ENCODE measurements at regions not wholly inside any gene's neighbourhood (a gene's known extent, or its start where the extent isn't known, plus 50 kb on each side); places are given as distances from the start of the nearest gene placed in this dataset.

GRCh38 chr11:116310698-116311097 is 462.1 kb downstream of the BUD13 start:
- TF ChIP-seq, protein P1, sequence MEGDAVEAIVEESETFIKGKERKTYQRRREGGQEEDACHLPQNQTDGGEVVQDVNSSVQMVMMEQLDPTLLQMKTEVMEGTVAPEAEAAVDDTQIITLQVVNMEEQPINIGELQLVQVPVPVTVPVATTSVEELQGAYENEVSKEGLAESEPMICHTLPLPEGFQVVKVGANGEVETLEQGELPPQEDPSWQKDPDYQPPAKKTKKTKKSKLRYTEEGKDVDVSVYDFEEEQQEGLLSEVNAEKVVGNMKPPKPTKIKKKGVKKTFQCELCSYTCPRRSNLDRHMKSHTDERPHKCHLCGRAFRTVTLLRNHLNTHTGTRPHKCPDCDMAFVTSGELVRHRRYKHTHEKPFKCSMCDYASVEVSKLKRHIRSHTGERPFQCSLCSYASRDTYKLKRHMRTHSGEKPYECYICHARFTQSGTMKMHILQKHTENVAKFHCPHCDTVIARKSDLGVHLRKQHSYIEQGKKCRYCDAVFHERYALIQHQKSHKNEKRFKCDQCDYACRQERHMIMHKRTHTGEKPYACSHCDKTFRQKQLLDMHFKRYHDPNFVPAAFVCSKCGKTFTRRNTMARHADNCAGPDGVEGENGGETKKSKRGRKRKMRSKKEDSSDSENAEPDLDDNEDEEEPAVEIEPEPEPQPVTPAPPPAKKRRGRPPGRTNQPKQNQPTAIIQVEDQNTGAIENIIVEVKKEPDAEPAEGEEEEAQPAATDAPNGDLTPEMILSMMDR (IDR thresholded peaks at IDR 0.05 in 4 of 5, conservative IDR thresholded peaks at IDR 0.05 in 1 of 5), result no peak
- TF ChIP-seq POLR2A (IDR thresholded peaks at IDR 0.05), result no peak

Measured in gastrocnemius medialis (tissue), 4 donors.